A673 (cell line): ENCODE measurements at regions not wholly inside any gene's neighbourhood (a gene's known extent, or its start where the extent isn't known, plus 50 kb on each side); places are given as distances from the start of the nearest gene placed in this dataset.

ENCODE experiments used
- BruUV-seq: library from RNA; stranded (reverse); fragments of 400-500 nt; replicated peaks from 2 replicates; lab custom pipeline; 2021; lab: Mats Ljungman, UMichigan
- CTCF ChIA-PET: fragments of 300-600 bp; sonication (Branson Sonifier 250); formaldehyde crosslinking; loops from one replicate; lab custom pipeline; 2022; ENCODE audit warnings: antibody characterized with exemption; lab: Charles Lee
- POLR2A ChIA-PET: fragments of 300-600 bp; sonication (Branson Sonifier 250); formaldehyde crosslinking; loops from one replicate; lab custom pipeline; 2022; ENCODE audit warnings: antibody characterized with exemption; ENCODE audit not compliant: low non-redundant PET; lab: Charles Lee
- DNase-seq: peaks from one replicate; pipeline ENCODE4 v3.0.0-alpha.2; 2015; ENCODE audit warnings: low spot score
- H3K27ac ChIP-seq: fragments of 200-600 bp; sonication (generic); 2 replicates; pipeline ENCODE4 v1.5.1; 2016; ENCODE audit warnings: mixed run types, low read depth, mild to moderate bottlenecking, mixed read lengths, antibody characterized with exemption, low read length; ENCODE audit not compliant: poor library complexity, severe bottlenecking
- H3K27me3 ChIP-seq: fragments of 200-600 bp; sonication (generic); replicated peaks from 2 replicates; pipeline ENCODE4 v1.6.1; 2017; ENCODE audit warnings: mixed run types, low read depth, mild to moderate bottlenecking, mixed read lengths, antibody characterized with exemption, low read length; ENCODE audit not compliant: insufficient read depth, poor library complexity
- H3K36me3 ChIP-seq: fragments of 200-600 bp; sonication (generic); 2 replicates; pipeline ENCODE4 v1.6.1; 2016; ENCODE audit warnings: mixed run types, mild to moderate bottlenecking, mixed read lengths, antibody characterized with exemption, low read length; ENCODE audit not compliant: insufficient read depth, poor library complexity, severe bottlenecking
- H3K4me1 ChIP-seq: fragments of 200-600 bp; sonication (generic); 2 replicates; pipeline ENCODE4 v1.6.1; 2017; ENCODE audit warnings: mixed run types, mild to moderate bottlenecking, mixed read lengths, antibody characterized with exemption, low read length; ENCODE audit not compliant: insufficient read depth, poor library complexity, severe bottlenecking
- H3K4me3 ChIP-seq: fragments of 200-600 bp; sonication (generic); 2 replicates; pipeline ENCODE4 v1.5.1; 2016; ENCODE audit warnings: low read depth, mixed run types, mild to moderate bottlenecking, mixed read lengths, low read length; ENCODE audit not compliant: poor library complexity, severe bottlenecking
- H3K9me3 ChIP-seq: fragments of 200-600 bp; sonication (generic); 2 replicates; pipeline ENCODE4 v1.6.1; 2016; ENCODE audit warnings: mixed run types, low read depth, mild to moderate bottlenecking, mixed read lengths, antibody characterized with exemption, low read length; ENCODE audit not compliant: poor library complexity, severe bottlenecking
- CTCF ChIP-seq: fragments of 300-800, 200-600 bp; sonication (generic); conservative IDR thresholded peaks from 2 replicates; pipeline ENCODE4 v1.5.1; 2017; ENCODE audit warnings: low read depth, mild to moderate bottlenecking, antibody characterized with exemption, low read length, moderate library complexity, mixed read lengths
- EZH2 ChIP-seq: fragments of 200-600 bp; sonication (generic); IDR thresholded peaks from 2 replicates; pipeline ENCODE4 v1.6.1; 2017; ENCODE audit warnings: borderline replicate concordance, low read depth, mild to moderate bottlenecking, mixed read lengths, antibody characterized with exemption, low read length; ENCODE audit not compliant: poor library complexity, severe bottlenecking
- intact Hi-C: fragments of 100-400 bp; cut with micrococcal nuclease; formaldehyde crosslinking; loops from one replicate; pipeline ENCODE4 v1.10.0; 2022; ENCODE audit not compliant: unreplicated experiment

DNA sequence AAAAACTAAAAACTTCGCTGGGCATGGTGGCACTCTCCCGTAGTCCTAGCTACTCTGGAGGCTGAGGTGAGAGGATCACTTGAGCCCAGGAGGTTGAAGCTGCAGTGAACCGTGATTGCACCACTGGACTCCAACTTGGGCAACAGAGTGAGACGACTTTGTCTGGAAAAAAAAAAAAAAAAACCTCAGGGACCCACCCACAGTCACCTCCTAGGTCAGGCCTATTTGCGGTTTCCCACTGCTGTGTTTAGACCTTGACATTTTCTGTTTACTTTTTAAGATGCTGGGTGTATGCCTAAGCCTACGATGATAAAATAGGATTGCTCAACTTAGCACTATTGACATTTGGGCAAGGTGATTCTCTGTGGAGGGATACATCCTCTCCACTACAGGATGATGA, 197.4 kb upstream of the TBL1X start:
- no peaks in the 10 kb centered on the region for H3K36me3 ChIP-seq
- no peak for TF ChIP-seq CTCF
- TF ChIP-seq EZH2: no peak
- H3K9me3 ChIP-seq: peaks cover 3% of the 10 kb centered on the region
- ChIA-PET CTCF (no interaction called here), POLR2A (no interaction called here)
- H3K27me3 ChIP-seq: no peaks in the 10 kb centered on the region
- no peak overlapping the region for H3K27ac ChIP-seq
- H3K4me3 ChIP-seq: no peak overlapping the region
- no peak for DNase-seq
- no peaks in the 10 kb centered on the region for H3K4me1 ChIP-seq
- no TSS peak for BruUV-seq
- intact Hi-C loops: no loop called here

- no peak for DNase-seq
- peaks cover 3% of the 10 kb centered on the region for H3K9me3 ChIP-seq
- intact Hi-C loops: no loop called here
- H3K27ac ChIP-seq: no peak overlapping the region
- H3K4me1 ChIP-seq: no peaks in the 10 kb centered on the region
- no peak for TF ChIP-seq CTCF
- TF ChIP-seq EZH2: no peak
- H3K27me3 ChIP-seq: no peaks in the 10 kb centered on the region
- CTCF ChIA-PET: no interaction called here
- BruUV-seq: no TSS peak
- no peaks in the 10 kb centered on the region for H3K36me3 ChIP-seq
- H3K4me3 ChIP-seq: no peak overlapping the region
- POLR2A ChIA-PET: no interaction called here
Measured at GRCh38 chrX:9269134-9269533, 195.7 kb upstream of the TBL1X start.

- Histone ChIP-seq H3K4me1 (no peaks in the 10 kb centered on the region), H3K27me3 (no peaks in the 10 kb centered on the region), H3K4me3 (no peak overlapping the region), H3K36me3 (no peaks in the 10 kb centered on the region), H3K9me3 (peaks cover 3% of the 10 kb centered on the region), H3K27ac (no peak overlapping the region)
- ChIA-PET CTCF (no interaction called here), POLR2A (no interaction called here)
- intact Hi-C loops: no loop called here
- no peak for DNase-seq
- TF ChIP-seq CTCF: no peak
- no TSS peak for BruUV-seq
Measured at GRCh38 chrX:9271789-9272525, 192.9 kb upstream of the TBL1X start.
